K562 (cell line): ENCODE measurements at regions not wholly inside any gene's neighbourhood (a gene's known extent, or its start where the extent isn't known, plus 50 kb on each side); places are given as distances from the start of the nearest gene placed in this dataset.

Experiments
- ATAC-seq: fragments of 200-7000 bp; cut with Tn5 transposase; 3 replicates; pipeline ENCODE4 v1.9.1; 2020; ENCODE audit warnings: moderate library complexity
- BruUV-seq: library from RNA; stranded (reverse); fragments of 400-500 nt; replicated peaks from 2 replicates; lab custom pipeline; 2021; lab: Mats Ljungman, UMichigan
- CTCF ChIA-PET: fragments of 300-600 bp; formaldehyde crosslinking; extraction: SDS; loops from one replicate; lab custom pipeline; 2021; ENCODE audit warnings: low intra/inter-chr PET ratio; lab: Yijun Ruan, JAX
- POLR2A ChIA-PET: fragments of 300-600, 350-650 bp; sonication (Branson Sonifier 250); formaldehyde crosslinking; extraction: SDS; loops from one replicate; lab custom pipeline; 2021; ENCODE audit warnings: antibody characterized with exemption, inconsistent platforms; lab: Yijun Ruan, JAX
- DNase-seq, 4 experiments: peaks; one replicate each; pipeline versions ENCODE4 v3.0.0 to v3.0.0-alpha.2; 2011 to 2018; ENCODE audit warnings: low spot score in 3 of 4, mixed read lengths in 3 of 4; ENCODE audit errors: extremely low read depth in 1 of 4
- FAIRE-seq: peaks from 2 replicates; lab custom pipeline; 2011; peaks lifted over from hg19 to GRCh38; lab: Jason Lieb, UNC
- H2AFZ ChIP-seq: 2 replicates; pipeline ENCODE4 v1.6.0; 2011; ENCODE audit warnings: low read depth, low read length, control low read depth, inconsistent platforms
- H3K27ac ChIP-seq: fragments of 200-600 bp; 3 replicates; pipeline ENCODE4 v1.8.0; 2011; ENCODE audit warnings: low read depth, mild to moderate bottlenecking, control low read depth, inconsistent platforms, low read length, moderate library complexity, mixed read lengths; ENCODE audit errors: extremely low read depth
- H3K27me3 ChIP-seq, 2 experiments: fragments of 300-600 bp in 1 of 2; 2 replicates in 1 of 2; 3 replicates in 1 of 2; pipeline versions ENCODE4 v1.6.0 to v1.8.0; 2011; ENCODE audit warnings: inconsistent platforms in 2 of 2, low read length in 2 of 2, mild to moderate bottlenecking in 1 of 2, mixed read lengths in 1 of 2, moderate library complexity in 1 of 2; ENCODE audit not compliant: control insufficient read depth in 2 of 2, insufficient read depth in 2 of 2
- H3K36me3 ChIP-seq: fragments of 300-600 bp; 3 replicates; pipeline ENCODE4 v1.8.0; 2011; ENCODE audit warnings: mild to moderate bottlenecking, low read length, inconsistent platforms; ENCODE audit not compliant: control insufficient read depth, insufficient read depth
- H3K4me1 ChIP-seq, 2 experiments: fragments of 200-600 bp in 1 of 2; replicated peaks in 1 of 2; 2 replicates in 1 of 2; 3 replicates in 1 of 2; pipeline versions ENCODE4 v1.5.1 to v1.8.0; 2011; ENCODE audit warnings: inconsistent platforms in 2 of 2, low read length in 2 of 2, mild to moderate bottlenecking in 1 of 2, mixed read lengths in 1 of 2, moderate library complexity in 1 of 2; ENCODE audit not compliant: control insufficient read depth in 2 of 2, insufficient read depth in 2 of 2
- H3K4me2 ChIP-seq: 2 replicates; pipeline ENCODE4 v1.6.1; 2011; ENCODE audit warnings: low read length, control low read depth, inconsistent platforms, mixed read lengths; ENCODE audit not compliant: insufficient read depth
- H3K4me3 ChIP-seq: fragments of 200-600 bp; sonication (generic), shearing (Covaris generic); 2 replicates; pipeline ENCODE4 v1.5.1; 2016; ENCODE audit warnings: control low read depth, inconsistent platforms
- H3K79me2 ChIP-seq: fragments of 200-600 bp; 3 replicates; pipeline ENCODE4 v1.8.0; 2011; ENCODE audit warnings: low read length, inconsistent platforms; ENCODE audit not compliant: control insufficient read depth, insufficient read depth
- H3K9ac ChIP-seq, 2 experiments: 2 replicates each; pipeline versions ENCODE4 v1.6.0 to v1.6.1; 2011; ENCODE audit warnings: low read depth in 2 of 2, low read length in 2 of 2, control low read depth in 1 of 2, inconsistent platforms in 1 of 2, mild to moderate bottlenecking in 1 of 2, mixed read lengths in 1 of 2; ENCODE audit not compliant: insufficient read depth in 1 of 2
- H3K9me1 ChIP-seq: one replicate; pipeline ENCODE4 v1.6.0; 2011; ENCODE audit warnings: inconsistent platforms, mild to moderate bottlenecking, low read length, moderate library complexity; ENCODE audit not compliant: control insufficient read depth, insufficient read depth
- H3K9me3 ChIP-seq: replicated peaks from 2 replicates; pipeline ENCODE4 v1.5.1; 2011; ENCODE audit warnings: low read depth, low read length, inconsistent platforms; ENCODE audit not compliant: control insufficient read depth, insufficient read depth
- H4K20me1 ChIP-seq: replicated peaks from 2 replicates; pipeline ENCODE4 v1.6.1; 2011; ENCODE audit warnings: low read length, inconsistent platforms, mixed read lengths; ENCODE audit not compliant: control insufficient read depth, insufficient read depth
- MBD1 ChIP-seq: fragments of 250-450 bp; sonication (Bioruptor Pico); IDR thresholded peaks from 2 replicates; pipeline ENCODE4 v1.8.0; 2022; ENCODE audit warnings: inconsistent platforms
- RBM25 ChIP-seq: fragments of 200-400 bp; formaldehyde crosslinking; IDR thresholded peaks from 2 replicates; pipeline ENCODE4 v1.6.1; 2018; ENCODE audit warnings: low read length, low read depth, moderate library complexity; ENCODE audit not compliant: severe bottlenecking
- RUNX1 ChIP-seq: sonication (generic); IDR thresholded peaks from 2 replicates; pipeline ENCODE4 v1.6.1; 2016; ENCODE audit warnings: antibody characterized with exemption, low read depth
- USF2 ChIP-seq: sonication (generic); formaldehyde crosslinking; IDR thresholded peaks from 2 replicates; pipeline ENCODE4 v1.5.0; 2020; ENCODE audit warnings: missing genetic modification reagents
- ZNF263 ChIP-seq: sonication (generic); formaldehyde crosslinking; IDR thresholded peaks from 2 replicates; pipeline ENCODE4 v1.8.0; 2022; ENCODE audit warnings: mild to moderate bottlenecking, missing genetic modification reagents, borderline replicate concordance
- WGBS: fragments of 100-300 bp; shearing (Covaris generic); methylation state at CpG from one replicate; pipeline ENCODE4 v1.1.6; 2016; ENCODE audit warnings: low coverage, mixed read lengths; ENCODE audit not compliant: insufficient coverage; ENCODE audit errors: missing lambda C conversion rate; 5-methylcytosine and 5-hydroxymethylcytosine counted together
- in situ Hi-C: fragments of 300-500 bp; cut with MboI; formaldehyde crosslinking; loops from 4 replicates; pipeline ENCODE4 v1.15.0; 2018; ENCODE audit warnings: inconsistent platforms, mixed read lengths
- intact Hi-C: fragments of 100-400 bp; cut with micrococcal nuclease; formaldehyde crosslinking; loops from 2 replicates; pipeline ENCODE4 v1.14.2; 2022

DNA sequence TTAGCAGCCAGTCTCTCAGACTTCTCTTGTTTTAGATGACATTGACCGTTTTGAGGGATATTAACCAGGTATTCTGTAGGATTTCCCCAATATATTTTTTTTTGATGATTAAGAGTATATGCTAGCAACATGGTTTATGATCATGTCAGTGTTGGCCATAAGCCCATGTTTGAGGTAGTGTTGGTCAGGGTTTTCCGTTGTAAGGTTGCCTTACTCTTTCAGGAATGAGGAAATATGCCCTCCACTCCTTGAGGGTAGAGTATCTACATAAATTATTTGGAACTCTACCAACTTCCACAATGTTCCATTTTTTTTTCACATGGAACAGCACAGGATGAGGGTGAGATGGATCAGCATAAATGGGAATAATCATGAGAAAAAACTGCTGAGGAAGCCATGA is 188.4 kb upstream of the PRDM9 start (continued):
- TF ChIP-seq USF2 (CRISPR knock-in tag) (no peak), RBM25 (no peak)

- no peak overlapping the region for H3K4me3 ChIP-seq
- in situ Hi-C loops, result no loop called here
- intact Hi-C loops, result no loop called here
- H3K36me3 ChIP-seq, result no peaks in the 10 kb centered on the region
- ATAC-seq (no peak), FAIRE-seq (no peak), DNase-seq (no peak)
- H3K27me3 ChIP-seq, result no peaks in the 10 kb centered on the region
- no peak overlapping the region for H3K9ac ChIP-seq
- H3K9me1 ChIP-seq, result no peaks in the 10 kb centered on the region
- no peak overlapping the region for H3K4me2 ChIP-seq
- ChIA-PET CTCF (no interaction called here), POLR2A (interaction anchor here (0.7 kb wide), 1 partner anchor 61 kb away, joined by 3 read pairs; no protein-coding TSS in a partner anchor)
- WGBS, result 0% methylated on average over 1 of the region's 1 CpG
- no TSS peak for BruUV-seq
- H3K4me1 ChIP-seq, result no peaks in the 10 kb centered on the region
- no peaks in the 10 kb centered on the region for H3K79me2 ChIP-seq
- H2AFZ ChIP-seq, result no peak overlapping the region
- H3K27ac ChIP-seq, result no peak overlapping the region
- TF ChIP-seq MBD1 (CRISPR knock-in tag) (no peak), RUNX1 (no peak), ZNF263 (CRISPR knock-in tag) (no peak)
- H3K9me3 ChIP-seq, result 0 out of 2 replicates have a peak, but pooled peaks cover 3% of the 10 kb centered on the region
- H4K20me1 ChIP-seq, result no peaks in the 10 kb centered on the region
These were observed 189.2 kb upstream of the PRDM9 start for GRCh38 chr5:23318166-23318565.
